ENCODE measurements at regions not wholly inside any gene's neighbourhood (a gene's known extent, or its start where the extent isn't known, plus 50 kb on each side); places are given as distances from the start of the nearest gene placed in this dataset.

GRCh38 chr6:66277400-66277799 is 570.4 kb upstream of the EYS start:
- TF ChIP-seq, protein P1, sequence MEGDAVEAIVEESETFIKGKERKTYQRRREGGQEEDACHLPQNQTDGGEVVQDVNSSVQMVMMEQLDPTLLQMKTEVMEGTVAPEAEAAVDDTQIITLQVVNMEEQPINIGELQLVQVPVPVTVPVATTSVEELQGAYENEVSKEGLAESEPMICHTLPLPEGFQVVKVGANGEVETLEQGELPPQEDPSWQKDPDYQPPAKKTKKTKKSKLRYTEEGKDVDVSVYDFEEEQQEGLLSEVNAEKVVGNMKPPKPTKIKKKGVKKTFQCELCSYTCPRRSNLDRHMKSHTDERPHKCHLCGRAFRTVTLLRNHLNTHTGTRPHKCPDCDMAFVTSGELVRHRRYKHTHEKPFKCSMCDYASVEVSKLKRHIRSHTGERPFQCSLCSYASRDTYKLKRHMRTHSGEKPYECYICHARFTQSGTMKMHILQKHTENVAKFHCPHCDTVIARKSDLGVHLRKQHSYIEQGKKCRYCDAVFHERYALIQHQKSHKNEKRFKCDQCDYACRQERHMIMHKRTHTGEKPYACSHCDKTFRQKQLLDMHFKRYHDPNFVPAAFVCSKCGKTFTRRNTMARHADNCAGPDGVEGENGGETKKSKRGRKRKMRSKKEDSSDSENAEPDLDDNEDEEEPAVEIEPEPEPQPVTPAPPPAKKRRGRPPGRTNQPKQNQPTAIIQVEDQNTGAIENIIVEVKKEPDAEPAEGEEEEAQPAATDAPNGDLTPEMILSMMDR (IDR thresholded peaks at IDR 0.05; ENCODE audit: poor library complexity), result no peak
- TF ChIP-seq EZH2 (IDR thresholded peaks at IDR 0.05; ENCODE audit: borderline replicate concordance) (no peak), EZH2phosphoT487 (IDR thresholded peaks at IDR 0.05; ENCODE audit: low read depth, severe bottlenecking, unreplicated experiment) (no peak)

Data from hepatocyte (in vitro differentiated cells).